Hematopoietic multipotent progenitor cell treated with erythropoietin and hydrocortisone succinate and interleukin-3 and kit ligand, for 8 days (in vitro differentiated cells): ENCODE measurements at regions not wholly inside any gene's neighbourhood (a gene's known extent, or its start where the extent isn't known, plus 50 kb on each side); places are given as distances from the start of the nearest gene placed in this dataset.
"Not testable (repeated sequence)": the region's sequence is repeated elsewhere in the genome, so short reads cannot be mapped to it uniquely, and the experiment has no call there.

Source experiments
- DNase-seq: peaks from one replicate; pipeline ENCODE4 v3.0.0-alpha.2; 2015

GRCh38 chr1:22336696-22337545 is 114.7 kb upstream of the ZBTB40 start:
- DNase-seq: not testable (repeated sequence)

- DNase-seq: no peak
Observed at GRCh38 chr1:22338071-22338765, 113.4 kb upstream of the ZBTB40 start.

GRCh38 chr1:22339237-22339636 is 112.4 kb upstream of the ZBTB40 start:
- no peak for DNase-seq

GRCh38 chr1:22340066-22340465 is 111.6 kb upstream of the ZBTB40 start:
- DNase-seq: no peak

GRCh38 chr1:22340873-22341272 is 110.8 kb upstream of the ZBTB40 start:
- no peak for DNase-seq

- no peak for DNase-seq
Observed at GRCh38 chr1:22341791-22342605, 109.7 kb upstream of the ZBTB40 start.

GRCh38 chr1:22342734-22343191 is 108.9 kb upstream of the ZBTB40 start:
- no peak for DNase-seq

GRCh38 chr1:22343456-22344328 is 108.0 kb upstream of the ZBTB40 start:
- no peak for DNase-seq

GRCh38 chr1:22344329-22344630 is 107.4 kb upstream of the ZBTB40 start:
- no peak for DNase-seq

GRCh38 chr1:22344851-22345560 is 106.6 kb upstream of the ZBTB40 start:
- no peak for DNase-seq

GRCh38 chr1:22347854-22348760 is 103.5 kb upstream of the ZBTB40 start:
- DNase-seq: no peak

GRCh38 chr1:22349362-22350043 is 102.1 kb upstream of the ZBTB40 start:
- DNase-seq: no peak

- no peak for DNase-seq
Observed at GRCh38 chr1:22350171-22350923, 101.3 kb upstream of the ZBTB40 start.

GRCh38 chr1:22350924-22351767 is 100.5 kb upstream of the ZBTB40 start:
- DNase-seq: no peak

GRCh38 chr1:22351768-22352080 is 99.9 kb upstream of the ZBTB40 start:
- no peak for DNase-seq

GRCh38 chr1:22352355-22352754 is 99.3 kb upstream of the ZBTB40 start:
- DNase-seq: no peak

- no peak for DNase-seq
Observed at GRCh38 chr1:22352896-22353295, 98.8 kb upstream of the ZBTB40 start.

GRCh38 chr1:22359427-22359826 is 92.2 kb upstream of the ZBTB40 start:
- no peak for DNase-seq
